GM21367 (cell line): ENCODE measurements at regions not wholly inside any gene's neighbourhood (a gene's known extent, or its start where the extent isn't known, plus 50 kb on each side); places are given as distances from the start of the nearest gene placed in this dataset.
"Not testable (repeated sequence)": the region's sequence is repeated elsewhere in the genome, so short reads cannot be mapped to it uniquely, and the experiment has no call there.

ENCODE experiments used
- ATAC-seq: cut with Tn5 transposase; IDR thresholded peaks from one replicate; pipeline ENCODE4 v1.9.1; 2021; ENCODE audit not compliant: unreplicated experiment

DNA sequence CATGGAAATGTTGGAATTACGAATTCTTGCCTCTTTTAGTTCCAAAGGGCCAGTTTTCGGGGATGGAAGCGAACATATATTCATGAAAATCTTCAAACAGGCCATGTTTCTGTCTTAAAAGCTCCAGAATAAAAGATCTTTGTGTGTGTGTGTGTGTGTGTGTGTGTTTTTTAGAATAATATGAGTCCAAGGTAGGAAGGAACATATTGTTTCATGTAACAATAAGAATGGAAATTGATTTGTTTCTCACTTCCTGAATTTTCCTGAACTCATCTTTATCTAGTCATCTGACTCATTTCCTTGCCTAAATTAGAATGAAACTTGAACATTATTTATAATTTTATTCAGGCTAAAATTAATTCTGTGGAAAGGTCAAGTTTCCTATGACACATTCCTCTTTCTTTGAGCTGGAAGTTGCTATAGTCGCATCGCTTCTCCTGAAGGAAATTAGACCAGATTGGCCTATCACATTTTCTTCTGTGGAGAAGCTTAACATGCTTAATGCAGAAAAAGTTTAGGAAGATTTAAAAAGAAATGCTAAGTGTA is 805.1 kb upstream of the ADAMTS5 start:
- ATAC-seq: no peak

DNA sequence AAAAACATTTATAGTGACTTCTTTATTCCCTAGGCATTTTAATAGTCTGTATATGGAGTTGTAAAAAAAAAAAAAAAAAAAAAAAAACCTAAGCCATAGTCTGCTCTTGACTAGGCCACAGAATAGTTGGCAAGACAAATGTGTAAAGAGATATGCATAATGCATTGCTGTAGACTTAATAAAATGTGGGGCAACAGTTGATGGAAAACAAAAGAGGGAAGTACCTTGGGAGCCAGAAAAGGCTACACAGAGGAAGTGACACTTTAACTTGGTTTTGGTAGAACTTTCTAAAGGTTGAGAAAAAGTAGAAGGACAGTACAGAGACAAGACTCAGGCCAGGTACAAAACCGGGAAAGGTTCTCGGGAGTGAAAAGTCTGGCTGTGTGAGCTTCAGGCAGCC is 802.9 kb upstream of the ADAMTS5 start:
- no peak for ATAC-seq

DNA sequence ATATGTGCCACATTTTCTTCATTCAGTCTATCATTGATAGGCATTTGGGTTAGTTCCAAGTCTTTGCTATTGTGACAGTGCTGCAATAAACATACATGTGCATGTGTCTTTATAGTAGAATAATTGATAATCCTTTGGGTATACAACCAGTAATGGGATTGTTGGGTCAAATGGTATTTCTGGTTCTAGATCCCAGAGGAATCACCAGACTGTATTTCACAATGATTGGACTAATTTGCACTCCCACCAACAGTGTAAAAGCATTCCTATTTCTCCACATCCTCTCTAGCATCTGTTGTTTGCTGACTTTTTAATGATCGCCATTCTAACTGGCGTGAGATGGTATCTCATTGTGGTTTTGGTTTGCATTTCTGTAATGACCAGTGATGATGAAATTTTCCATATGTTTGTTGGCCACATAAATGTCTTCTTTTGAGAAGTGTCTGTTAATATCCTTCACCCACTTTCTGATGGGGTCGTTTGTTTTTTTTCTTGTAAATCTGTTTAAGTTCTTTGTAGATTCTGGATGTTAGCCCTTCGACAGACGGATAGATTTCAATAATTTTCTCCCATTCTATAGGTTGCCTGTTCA is 801.3 kb upstream of the ADAMTS5 start:
- not testable (repeated sequence) for ATAC-seq

DNA sequence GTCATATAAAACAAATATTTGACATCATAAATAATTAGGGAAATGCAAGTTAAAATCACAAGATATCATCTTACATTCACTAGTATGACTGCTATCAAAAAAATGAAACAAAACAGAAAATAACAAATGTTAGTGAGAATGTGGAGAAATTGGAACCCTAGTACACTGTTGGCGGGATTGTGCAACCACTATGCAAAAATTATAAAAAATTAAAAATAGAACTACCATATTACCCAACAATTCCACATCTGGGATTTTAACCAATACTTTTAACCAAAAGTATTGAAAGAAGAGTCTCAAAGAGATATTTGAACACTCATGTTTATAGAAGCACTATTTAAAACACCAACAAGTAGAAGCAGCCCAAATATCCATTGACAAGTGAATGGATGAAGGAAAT is 797.2 kb upstream of the ADAMTS5 start:
- ATAC-seq: no peak

DNA sequence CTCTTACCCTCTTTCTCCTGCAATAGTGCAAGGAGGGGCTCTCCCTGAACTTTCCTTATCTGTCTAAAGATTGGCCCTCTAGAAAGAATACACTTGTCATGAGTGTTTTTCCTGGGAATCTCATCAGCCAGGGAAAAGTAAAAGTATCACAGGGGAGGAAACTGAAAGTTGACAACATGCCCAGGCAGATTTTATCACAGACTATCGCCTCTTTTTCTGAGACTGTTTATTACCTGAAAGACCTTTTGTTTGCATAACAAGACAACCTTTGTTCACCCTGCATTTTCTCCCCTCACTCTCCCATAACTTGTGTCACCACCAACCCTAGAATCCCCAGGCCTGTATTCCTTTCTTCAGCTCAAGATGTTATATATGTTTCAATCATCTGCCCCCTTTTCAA is 794.7 kb upstream of the ADAMTS5 start:
- no peak for ATAC-seq

DNA sequence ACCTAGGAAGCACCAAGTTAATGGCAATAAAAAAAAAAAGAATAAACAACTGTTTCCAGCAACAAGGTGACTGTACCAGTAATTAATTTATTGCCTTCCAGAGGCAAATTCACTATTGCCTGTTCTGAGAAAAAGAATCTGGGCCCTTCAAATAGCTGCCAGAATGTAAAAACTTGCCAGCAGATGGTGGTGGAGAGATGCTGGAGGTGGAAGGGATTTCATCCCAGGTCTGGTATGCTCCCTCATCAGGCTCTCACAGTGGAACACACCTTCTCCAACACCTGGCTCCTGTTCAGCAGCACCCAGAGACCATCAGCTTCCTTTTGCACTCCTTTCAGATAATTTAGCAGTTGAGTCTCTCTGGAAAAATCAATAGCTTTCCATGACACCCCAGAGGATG is 792.9 kb upstream of the ADAMTS5 start:
- ATAC-seq: no peak

DNA sequence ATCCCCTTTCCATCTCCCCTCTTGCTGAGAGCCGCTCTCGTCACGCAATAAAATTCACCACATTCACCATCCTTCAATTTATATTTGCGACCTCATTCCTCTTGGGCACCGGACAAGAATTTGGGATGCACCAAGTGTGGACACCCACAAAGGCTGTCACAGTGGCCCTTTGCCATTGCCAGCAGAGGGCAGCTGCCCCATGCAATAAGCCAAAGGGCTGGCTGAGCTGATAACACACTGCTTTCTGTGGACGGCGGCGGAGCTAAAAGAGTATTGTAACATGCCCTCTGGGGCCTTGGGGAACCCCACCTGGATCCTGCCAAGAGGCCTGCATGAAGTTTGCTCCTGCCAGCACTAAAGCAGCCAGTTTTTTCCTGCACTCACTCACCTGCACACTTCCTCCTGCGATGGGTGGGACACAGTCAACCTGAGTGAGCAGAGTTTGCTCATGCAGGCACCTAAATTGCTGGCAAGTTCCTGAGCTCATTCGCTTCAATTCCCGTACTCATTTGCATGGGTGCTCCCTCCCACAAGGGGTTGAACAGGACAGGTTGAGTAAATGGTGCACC is 792.3 kb upstream of the ADAMTS5 start:
- no peak for ATAC-seq

DNA sequence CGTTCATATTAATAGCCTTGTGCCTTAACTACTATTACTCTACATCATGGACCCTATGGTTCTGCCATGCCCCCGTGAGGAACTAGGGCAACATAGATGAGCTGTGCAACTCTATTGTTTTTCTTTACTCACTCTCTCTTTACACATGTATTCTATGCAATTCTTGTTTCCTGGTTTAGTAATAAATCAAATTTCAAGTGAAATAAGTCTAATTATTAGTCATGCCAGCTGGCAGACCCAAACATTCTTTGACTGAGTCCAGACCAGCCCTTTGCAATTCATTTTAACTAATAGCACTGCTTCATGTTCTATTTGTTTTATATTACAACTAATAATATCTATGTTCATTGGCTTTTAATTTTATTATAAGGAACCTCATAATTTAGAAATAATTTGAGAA is 789.3 kb upstream of the ADAMTS5 start:
- no peak for ATAC-seq

DNA sequence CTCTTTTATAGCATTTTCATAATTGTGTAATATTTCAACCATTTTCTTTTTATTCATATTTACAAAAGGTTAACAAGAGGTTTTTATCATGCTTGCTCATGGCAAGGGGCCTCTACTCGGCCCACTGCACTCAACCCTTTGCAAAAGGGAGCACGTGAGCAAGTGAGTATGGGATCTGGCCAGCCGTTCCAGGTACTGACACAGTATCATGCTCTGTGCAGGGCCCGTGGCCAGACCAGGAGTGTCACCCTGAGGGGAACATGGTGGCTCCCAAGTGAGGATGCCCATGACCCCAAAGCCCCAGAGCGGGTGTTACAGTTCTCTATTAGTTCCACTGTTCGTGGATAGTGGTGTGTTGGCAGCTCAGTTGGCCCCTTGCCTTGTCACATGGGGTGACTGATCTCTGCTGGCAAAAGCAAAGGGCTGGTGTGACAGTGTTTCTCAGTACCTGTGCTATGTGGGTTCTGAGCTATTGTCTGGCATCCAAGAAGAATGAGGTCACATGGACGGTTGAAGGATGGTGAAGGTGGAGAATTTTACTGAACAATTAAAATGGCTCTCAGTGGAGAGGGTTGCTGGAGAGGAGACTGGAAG is 777.2 kb upstream of the ADAMTS5 start:
- ATAC-seq: no peak

DNA sequence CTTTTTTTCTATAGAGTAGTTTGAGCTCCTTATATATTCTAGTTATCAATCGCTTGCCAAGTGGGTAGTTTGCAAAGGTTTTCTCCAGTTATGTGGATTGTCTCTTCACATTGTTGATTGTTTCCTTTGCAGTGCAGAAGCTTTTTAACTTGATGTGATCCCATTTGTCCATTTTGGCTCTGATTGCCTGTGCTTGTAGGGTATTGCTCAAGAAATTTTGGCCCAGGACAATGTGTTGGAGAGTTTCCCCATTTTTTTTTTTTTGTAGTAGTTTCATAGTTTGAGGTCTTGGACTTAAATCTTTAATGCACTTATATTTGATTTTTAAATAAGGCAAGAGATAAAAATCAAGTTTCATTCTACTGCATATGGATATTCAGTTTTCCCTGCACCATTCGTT is 774.8 kb upstream of the ADAMTS5 start:
- ATAC-seq: no peak

DNA sequence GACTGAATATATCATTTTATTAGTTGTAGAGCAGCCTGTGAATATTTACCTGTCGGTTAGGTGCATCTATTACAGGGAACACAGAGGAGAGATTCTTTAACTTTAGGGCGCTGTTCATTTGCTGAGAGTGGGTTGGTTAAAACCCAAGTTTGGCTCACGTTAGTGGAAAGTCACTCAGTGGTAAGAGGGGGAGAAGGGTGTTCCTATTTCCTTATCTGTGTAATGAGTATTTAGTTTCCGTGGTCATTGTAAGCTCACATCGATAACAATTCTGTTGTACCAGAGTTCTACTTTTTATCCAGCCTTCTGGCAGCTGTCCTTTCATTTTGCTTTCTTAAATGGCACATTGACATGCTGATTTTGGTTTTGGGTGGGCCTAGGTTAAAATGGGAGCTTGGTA is 773.2 kb upstream of the ADAMTS5 start:
- no peak for ATAC-seq

DNA sequence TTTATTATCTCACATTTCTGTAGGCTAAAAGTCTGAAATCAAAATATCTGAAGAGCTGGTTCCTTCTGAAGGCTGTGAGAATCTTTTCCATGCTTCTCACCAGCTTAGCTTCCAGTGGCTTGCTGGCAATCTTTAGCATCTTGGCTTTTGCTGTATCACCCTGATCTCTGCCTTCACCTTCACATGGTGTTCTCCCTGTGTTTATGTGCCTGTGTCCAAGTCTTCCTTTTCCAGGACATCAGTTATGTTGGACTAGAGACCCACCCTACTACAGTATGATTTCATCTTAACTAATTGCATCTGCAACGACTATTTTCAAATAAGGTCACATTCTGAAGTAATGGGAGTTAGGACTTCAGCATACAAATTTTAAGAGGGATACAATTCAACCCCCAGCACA is 772.3 kb upstream of the ADAMTS5 start:
- no peak for ATAC-seq

DNA sequence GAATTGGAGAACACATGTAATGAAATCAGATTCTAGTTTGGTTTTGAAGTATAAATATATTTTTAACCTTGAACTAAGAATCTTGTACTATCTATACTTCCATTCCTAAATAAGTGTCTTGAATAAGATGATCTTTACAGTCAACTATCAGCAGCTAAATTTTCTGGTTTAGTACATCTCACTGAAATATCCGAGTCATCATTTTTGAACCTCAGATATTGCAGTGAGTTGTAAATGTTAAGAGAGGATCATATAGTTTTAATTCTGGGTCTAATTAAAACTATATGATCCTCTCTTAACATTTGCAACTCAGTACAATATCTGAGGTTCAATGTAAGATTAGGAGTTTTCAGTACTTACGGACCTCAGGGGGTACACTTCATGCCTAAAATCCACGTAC is 768.8 kb upstream of the ADAMTS5 start:
- ATAC-seq: no peak

DNA sequence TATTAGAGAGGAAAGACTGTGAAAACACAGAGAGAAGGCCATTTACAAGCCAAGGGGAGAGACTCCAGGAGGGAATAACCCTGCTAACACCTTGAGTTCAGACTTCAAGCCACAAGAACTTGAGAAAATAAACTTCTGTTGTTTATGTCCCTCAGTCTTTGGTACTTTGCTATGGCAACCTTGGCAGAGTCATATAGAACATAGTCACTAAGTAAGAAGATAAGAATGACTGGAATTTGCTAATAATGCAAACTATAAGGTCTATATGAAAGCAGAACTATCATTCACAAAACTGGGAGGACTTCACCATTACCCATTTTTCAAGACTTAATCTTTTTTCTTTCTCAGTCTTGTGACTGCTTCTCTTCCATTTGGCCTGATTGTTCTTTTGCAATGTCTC is 767.3 kb upstream of the ADAMTS5 start:
- ATAC-seq: no peak

DNA sequence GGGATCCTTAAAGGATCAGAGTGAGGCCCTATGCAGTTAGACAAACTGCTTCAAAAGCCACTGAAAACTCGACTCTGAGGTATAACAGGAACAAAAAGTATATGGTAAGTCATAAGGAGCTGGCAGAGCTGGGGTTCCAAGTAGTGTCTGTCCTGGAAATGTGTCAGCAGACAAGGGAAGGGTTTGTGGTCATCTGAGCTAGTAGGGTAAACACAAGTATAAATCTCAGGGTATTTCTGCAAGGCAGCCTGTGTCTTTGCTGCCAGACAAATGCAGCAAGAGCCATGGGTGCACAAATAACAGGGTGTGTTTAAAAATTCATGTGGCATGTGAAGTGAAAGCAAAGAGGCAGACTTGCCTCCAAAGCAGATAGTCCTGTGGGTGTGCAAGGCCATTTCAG is 759.0 kb upstream of the ADAMTS5 start:
- no peak for ATAC-seq

DNA sequence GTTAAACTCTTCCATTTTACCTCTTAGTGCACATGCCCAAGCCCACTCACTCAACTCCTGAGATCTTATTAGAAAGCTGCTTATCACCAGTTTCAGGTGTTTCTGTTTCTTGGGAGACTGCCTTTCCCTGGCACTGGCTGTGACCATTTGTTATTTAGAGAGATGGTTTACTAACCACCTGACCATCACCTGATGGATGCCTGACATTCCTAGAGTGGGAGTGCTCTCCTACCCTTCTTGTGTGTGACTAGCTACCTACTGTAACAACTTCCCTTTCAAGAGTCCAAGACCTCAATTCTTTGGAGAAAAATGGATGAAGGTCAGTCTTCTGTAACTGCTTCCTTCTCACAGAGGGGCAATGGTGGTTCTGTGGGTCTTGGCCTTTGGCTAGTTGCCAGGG is 755.2 kb upstream of the ADAMTS5 start:
- ATAC-seq: no peak

DNA sequence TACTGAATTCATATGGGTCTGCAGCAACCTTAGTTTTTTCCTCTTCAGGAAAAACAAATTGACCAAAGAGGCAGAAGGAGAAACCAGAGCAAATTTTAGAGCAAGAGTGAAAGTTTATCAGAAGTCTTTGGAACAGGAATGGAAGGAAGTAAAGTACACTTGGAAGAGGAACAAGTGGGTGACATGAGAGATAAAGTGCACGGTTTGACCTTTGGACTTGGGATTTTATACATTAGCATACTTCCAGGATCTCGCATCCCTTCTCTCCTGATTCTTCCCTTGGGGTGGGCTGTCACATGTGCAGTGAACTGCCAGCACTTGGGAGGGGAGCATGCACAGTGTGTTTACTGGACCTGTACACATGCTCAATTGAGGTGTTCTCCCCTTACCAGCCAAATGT is 754.8 kb upstream of the ADAMTS5 start:
- ATAC-seq: no peak

DNA sequence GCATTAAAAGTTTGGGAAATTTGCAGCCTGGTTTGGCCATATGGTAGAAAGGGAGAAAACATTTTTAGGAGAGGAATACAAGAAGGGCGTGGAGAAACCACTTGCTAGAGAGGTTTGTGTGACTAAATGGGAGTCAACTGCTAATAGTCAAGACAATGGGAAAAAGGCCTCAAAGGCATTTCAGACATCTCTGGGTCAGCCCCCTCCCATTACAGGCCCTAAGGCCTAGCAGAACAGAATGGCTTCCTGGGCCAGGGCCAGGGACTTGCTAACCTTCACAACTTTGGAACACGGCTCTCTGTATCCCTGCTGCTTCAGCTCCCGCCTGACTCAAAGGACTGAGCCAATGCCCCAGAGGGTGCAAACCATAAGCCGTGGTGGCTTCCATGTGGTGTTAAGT is 752.3 kb upstream of the ADAMTS5 start:
- no peak for ATAC-seq

DNA sequence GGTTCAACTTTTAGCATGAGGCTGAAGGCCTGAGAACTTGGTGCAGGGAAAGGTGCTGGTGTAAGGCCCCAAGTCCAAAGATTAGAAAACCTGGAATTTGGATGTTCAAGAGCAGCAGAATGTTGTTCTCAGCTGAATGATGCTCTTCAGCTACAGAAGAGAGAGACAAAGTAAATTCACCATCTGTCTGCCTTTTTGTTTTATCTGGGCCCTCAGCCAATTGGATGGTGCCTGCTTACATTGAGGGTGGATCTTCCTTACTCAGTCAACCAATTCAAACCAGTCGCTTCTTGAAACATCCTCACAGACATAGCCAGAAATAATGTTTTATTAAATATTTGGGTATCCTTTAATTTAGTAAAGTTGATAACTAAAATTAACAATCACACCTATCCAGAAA is 748.2 kb upstream of the ADAMTS5 start:
- no peak for ATAC-seq

DNA sequence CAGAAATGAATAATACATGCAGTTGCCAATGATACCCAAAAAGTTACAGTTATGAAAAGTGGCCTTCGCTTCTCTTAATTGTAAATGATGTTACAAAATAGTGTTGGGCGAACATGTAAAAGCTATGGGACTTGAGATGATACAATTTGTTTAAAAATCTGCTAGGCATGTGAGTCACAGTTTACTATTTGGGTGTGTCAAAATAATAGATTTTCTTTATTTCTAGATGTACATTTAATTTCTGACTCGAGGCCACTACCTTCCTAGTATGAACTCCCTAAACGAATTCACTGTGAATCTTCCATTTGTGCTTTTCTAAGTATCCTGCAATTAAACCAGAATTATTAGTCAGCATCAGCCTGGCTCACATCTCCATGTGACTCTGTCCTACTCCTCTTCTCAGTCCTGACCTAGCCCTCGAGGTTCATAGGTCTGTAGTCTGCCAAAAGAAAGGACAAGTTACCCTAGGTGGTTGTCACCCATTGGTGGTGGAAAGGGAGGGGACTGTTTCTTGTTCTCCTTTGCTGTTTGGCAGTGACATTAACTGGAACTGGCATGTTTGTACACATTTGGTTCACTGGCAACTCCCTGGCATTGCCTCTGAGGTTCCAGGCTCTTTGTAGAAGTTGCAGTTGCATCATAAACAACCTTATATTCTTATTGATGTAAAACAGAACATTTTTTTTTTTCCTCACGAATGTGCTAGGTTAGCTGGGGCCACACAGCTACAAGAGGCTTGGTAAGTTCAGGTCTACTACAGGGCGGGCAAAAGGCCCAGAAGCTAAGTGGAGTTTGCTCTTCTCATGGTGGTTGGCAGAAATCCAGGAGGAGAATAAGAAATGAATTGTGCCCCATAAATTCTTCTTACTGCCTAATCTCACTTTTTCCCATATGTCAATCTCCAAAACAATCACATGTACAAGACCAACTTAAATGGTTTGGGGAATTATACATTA is 746.5 kb upstream of the ADAMTS5 start:
- no peak for ATAC-seq

DNA sequence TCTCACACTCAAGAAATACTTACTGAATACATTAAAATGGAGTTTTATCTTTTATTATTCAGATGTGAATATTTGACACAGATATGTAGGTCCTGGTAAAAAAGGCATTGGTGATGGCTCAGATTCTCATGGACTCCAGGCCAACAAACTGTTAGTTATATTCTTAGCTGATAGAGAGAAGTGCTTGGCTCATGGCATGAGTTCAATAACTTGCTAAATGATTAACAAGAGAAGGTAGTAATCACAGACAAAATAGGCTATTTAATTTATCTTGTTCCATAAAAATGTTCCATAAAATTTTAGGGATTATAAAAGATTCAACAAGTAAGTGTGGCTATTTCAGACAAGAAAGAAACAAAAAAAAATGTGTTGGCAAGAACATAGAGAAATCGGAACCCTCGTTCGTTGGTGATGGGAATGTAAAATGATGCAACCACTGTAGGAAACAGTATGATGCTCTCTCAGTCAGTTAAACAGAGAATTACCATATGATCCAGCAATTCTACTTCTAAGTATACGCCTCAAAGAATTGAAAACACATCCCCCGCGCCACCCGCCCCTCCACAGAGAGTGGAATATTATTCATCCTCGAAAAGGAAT is 737.8 kb upstream of the ADAMTS5 start:
- no peak for ATAC-seq
